ENCODE measurements at regions not wholly inside any gene's neighbourhood (a gene's known extent, or its start where the extent isn't known, plus 50 kb on each side); places are given as distances from the start of the nearest gene placed in this dataset.

DNA sequence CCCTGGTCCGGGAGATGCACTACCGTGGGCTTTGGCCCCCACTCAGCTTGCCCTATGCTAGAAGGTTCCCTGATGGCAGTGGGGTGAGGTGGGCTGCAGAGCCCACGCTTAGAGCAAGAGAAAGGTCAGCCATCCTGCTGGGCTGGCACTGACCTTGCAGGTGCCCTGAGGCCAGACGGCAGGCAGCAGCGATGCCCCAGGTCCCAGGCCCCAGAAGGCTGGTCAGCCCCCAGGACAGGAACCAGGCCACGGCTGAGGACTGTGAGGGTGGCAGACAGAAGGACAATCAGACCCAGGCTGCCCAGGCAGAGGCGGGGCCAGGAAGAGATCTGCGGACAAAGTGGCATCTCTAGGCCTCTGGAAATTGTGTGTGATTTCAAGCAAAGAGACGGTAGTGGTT is 231.7 kb downstream of the CTTN start:
- TF ChIP-seq, protein P1, sequence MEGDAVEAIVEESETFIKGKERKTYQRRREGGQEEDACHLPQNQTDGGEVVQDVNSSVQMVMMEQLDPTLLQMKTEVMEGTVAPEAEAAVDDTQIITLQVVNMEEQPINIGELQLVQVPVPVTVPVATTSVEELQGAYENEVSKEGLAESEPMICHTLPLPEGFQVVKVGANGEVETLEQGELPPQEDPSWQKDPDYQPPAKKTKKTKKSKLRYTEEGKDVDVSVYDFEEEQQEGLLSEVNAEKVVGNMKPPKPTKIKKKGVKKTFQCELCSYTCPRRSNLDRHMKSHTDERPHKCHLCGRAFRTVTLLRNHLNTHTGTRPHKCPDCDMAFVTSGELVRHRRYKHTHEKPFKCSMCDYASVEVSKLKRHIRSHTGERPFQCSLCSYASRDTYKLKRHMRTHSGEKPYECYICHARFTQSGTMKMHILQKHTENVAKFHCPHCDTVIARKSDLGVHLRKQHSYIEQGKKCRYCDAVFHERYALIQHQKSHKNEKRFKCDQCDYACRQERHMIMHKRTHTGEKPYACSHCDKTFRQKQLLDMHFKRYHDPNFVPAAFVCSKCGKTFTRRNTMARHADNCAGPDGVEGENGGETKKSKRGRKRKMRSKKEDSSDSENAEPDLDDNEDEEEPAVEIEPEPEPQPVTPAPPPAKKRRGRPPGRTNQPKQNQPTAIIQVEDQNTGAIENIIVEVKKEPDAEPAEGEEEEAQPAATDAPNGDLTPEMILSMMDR (conservative IDR thresholded peaks at IDR 0.05; ENCODE audit: low read length), result no peak
- H3K4me3 ChIP-seq (ENCODE audit: low read length), result no peak overlapping the region
- no peak for DNase-seq (ENCODE audit: low read depth)

DNA sequence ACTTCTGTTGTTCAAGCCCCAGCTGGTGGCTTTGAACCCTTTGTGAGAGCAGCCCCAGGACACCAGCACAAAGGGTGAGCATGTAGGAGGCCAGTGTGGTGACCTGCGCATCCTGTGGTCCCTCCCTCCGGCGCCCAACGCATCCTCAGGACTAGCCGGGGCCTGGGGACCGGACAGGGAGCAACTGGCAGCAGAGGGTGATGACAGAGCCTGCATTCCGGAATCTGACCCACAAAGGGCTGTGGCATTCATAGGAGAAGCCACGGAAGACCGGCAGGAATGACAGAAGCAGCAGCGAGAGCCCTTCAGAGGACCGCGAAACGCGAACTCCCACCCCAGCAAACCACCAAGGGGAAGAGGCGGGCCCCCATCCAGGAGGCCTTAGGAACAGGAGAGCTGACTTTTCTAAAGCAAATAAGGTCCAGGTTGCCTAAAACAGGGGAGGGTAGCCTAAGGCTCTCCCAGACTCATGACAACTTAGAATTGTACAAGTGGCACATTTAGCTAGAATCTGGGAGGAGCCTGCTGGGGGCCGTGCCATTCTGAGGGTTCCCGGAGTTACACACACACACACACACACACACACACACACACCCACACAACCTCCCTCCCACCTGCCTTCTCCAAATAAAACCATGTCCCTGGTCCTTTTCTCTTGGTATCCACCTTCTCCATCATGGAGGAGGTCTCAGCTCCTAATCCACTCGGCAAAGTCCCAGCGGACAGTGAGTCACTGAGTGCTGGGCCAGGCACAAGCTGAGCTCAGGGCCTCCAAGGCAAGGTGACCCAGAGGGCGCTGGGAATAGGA is 232.7 kb downstream of the CTTN start:
- DNase-seq (ENCODE audit: low read depth), result no peak
- H3K4me3 ChIP-seq (ENCODE audit: low read length), result no peak overlapping the region
- TF ChIP-seq, protein P1 (conservative IDR thresholded peaks at IDR 0.05; ENCODE audit: low read length), result no peak

DNA sequence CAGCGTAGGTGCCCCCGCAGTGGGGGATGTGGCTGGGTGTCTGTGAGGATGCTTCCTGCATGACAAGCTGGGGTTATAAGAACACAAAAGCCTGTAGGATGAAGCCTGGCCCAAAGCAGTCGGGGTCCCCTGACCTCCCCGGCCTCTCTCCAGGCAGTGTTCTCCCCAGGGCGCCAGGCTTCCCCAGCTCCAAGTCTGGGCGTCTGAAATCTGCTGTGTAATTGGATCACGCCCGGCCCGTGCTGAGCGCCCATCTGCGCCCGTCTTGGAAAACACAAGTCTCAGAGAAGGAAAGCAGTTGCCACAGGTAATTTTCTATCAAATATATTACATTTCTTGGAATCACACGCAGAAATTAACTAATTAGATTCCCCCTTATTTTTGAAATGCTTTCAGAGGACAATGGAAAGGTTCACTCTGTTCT is 233.3 kb downstream of the CTTN start:
- H3K4me3 ChIP-seq (ENCODE audit: low read length), result no peak overlapping the region
- DNase-seq (ENCODE audit: low read depth), result no peak
- TF ChIP-seq, protein P1 (conservative IDR thresholded peaks at IDR 0.05; ENCODE audit: low read length), result no peak

DNA sequence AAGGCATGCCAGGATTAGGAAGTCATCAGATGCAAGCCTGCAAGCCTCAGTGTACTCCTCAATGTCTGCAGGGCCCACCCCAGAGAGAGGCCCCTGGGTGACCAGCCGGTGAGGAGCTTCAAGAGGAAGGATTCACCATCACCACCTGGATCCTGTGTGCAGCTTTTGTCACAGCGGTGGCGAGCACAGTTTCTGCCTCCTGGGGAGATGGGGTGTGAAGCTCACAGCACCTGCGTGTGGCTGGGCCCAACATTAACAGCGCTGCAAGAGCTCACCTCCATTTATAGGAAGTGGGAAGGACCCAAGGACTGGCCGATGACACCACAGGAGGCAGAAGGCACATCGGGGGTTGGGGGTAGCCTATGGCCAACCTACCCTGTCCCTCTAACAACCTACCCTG is 235.3 kb downstream of the CTTN start:
- DNase-seq (ENCODE audit: low read depth), result no peak
- no peak overlapping the region for H3K4me3 ChIP-seq (ENCODE audit: low read length)
- TF ChIP-seq, protein P1 (conservative IDR thresholded peaks at IDR 0.05; ENCODE audit: low read length), result no peak

DNA sequence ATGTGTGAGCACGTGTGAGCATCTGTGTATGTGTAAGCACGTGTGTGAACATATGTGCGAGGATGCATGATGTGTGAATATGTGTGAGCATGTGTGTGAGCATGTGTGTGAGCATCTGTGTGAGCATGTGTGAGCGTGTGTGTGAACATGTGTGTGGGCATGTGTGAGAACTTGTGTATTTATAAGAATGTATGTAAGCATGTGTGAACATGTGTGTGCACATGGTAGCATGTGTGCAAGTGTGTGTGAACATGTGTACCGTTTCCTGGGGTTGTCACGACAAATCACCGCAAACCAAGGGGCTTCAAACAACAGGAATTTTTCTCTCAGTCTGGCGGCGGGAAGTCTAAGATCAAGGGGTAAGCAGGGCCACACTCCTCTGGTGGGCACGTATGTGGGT is 238.3 kb downstream of the CTTN start:
- DNase-seq (ENCODE audit: low read depth), result no peak
- TF ChIP-seq, protein P1 (conservative IDR thresholded peaks at IDR 0.05; ENCODE audit: low read length), result no peak
- H3K4me3 ChIP-seq (ENCODE audit: low read length), result no peak overlapping the region

DNA sequence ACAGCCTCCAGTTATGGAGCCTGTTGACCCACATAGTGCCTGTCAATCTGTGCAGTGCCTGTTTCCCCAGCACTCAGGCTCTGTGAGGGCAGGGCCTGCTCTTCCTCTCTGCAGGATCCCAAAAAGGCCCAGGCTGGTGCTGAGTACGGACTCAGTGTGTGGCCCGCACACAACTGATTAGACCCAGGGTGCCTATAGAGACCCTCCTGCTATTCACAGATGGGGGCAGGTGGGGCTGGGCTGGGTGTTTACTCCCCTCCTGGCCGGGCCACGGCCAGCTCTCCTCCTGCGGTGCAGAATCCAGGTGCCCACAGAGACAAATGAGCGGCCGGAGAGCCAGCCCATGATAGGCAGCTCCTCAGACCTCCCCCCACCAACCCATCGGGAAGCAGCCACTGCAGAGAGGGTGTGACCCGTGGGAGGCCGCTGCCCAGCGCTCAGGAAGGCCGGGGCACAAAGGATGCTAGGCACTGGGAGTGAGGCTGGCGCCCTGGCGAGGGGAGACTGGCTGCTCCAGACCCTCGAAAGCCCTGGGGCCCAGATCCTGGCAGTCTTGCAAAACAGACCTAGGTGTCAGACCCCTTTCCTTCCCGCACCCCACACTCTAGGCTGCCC is 239.0 kb downstream of the CTTN start:
- no peak for DNase-seq (ENCODE audit: low read depth)
- H3K4me3 ChIP-seq (ENCODE audit: low read length), result no peak overlapping the region
- TF ChIP-seq, protein P1 (conservative IDR thresholded peaks at IDR 0.05; ENCODE audit: low read length), result no peak
